WTC11 (cell line): ENCODE measurements at regions not wholly inside any gene's neighbourhood (a gene's known extent, or its start where the extent isn't known, plus 50 kb on each side); places are given as distances from the start of the nearest gene placed in this dataset.

Experiments
- ATAC-seq: fragments of 200-7000 bp; cut with Tn5 transposase; 2 replicates; pipeline ENCODE4 v1.10.0; 2021; ENCODE audit warnings: mild to moderate bottlenecking, moderate library complexity
- CTCF ChIA-PET: fragments of 300-600 bp; sonication (Branson Sonifier 250); formaldehyde crosslinking; loops from one replicate; lab custom pipeline; 2021; ENCODE audit warnings: antibody characterized with exemption; lab: Charles Lee
- POLR2A ChIA-PET: fragments of 350-600 bp; sonication (Branson Sonifier 250); formaldehyde crosslinking; loops from one replicate; lab custom pipeline; 2021; ENCODE audit warnings: antibody characterized with exemption; lab: Charles Lee
- DNase-seq: peaks from one replicate; pipeline ENCODE4 v3.0.0; 2021; ENCODE audit warnings: low spot score
- H3K27ac Mint-ChIP-seq: 2 replicates; pipeline ENCODE4 v1.8.0; 2021; ENCODE audit warnings: mixed read lengths
- H3K27me3 Mint-ChIP-seq: 2 replicates; pipeline ENCODE4 v1.8.0; 2021; ENCODE audit warnings: low read depth, mild to moderate bottlenecking, moderate library complexity, mixed read lengths
- H3K36me3 Mint-ChIP-seq: 2 replicates; pipeline ENCODE4 v1.8.0; 2021; ENCODE audit warnings: mixed read lengths
- H3K4me1 Mint-ChIP-seq: 2 replicates; pipeline ENCODE4 v1.8.0; 2022; ENCODE audit warnings: mixed read lengths
- H3K4me3 Mint-ChIP-seq: 2 replicates; pipeline ENCODE4 v1.8.0; 2021; ENCODE audit warnings: mild to moderate bottlenecking, moderate library complexity, mixed read lengths
- H3K9me3 Mint-ChIP-seq: 2 replicates; pipeline ENCODE4 v1.8.0; 2021; ENCODE audit warnings: mixed read lengths
- ATF3 ChIP-seq: sonication (generic); formaldehyde crosslinking; conservative IDR thresholded peaks from 2 replicates; pipeline ENCODE4 v1.8.1; 2022; ENCODE audit warnings: mild to moderate bottlenecking, missing genetic modification reagents
- ELF4 ChIP-seq: sonication (generic); formaldehyde crosslinking; IDR thresholded peaks from 2 replicates; pipeline ENCODE4 v1.8.1; 2022; ENCODE audit warnings: low read depth, mild to moderate bottlenecking, moderate library complexity, missing genetic modification reagents
- FOXJ3 ChIP-seq: sonication (generic); formaldehyde crosslinking; IDR thresholded peaks from 2 replicates; pipeline ENCODE4 v1.9.0; 2021; ENCODE audit warnings: missing genetic modification reagents, mild to moderate bottlenecking, borderline replicate concordance
- FOXP1 ChIP-seq: sonication (generic); formaldehyde crosslinking; IDR thresholded peaks from 2 replicates; pipeline ENCODE4 v1.8.0; 2022; ENCODE audit warnings: missing genetic modification reagents, mild to moderate bottlenecking, moderate library complexity, borderline replicate concordance
- GTF2I ChIP-seq: fragments of 250-450 bp; sonication (Bioruptor Pico); conservative IDR thresholded peaks from 2 replicates; pipeline ENCODE4 v1.4.0; 2021; ENCODE audit warnings: mild to moderate bottlenecking
- JAZF1 ChIP-seq: fragments of 250-450 bp; sonication (Bioruptor Pico); IDR thresholded peaks from 2 replicates; pipeline ENCODE4 v1.9.0; 2021; ENCODE audit warnings: moderate library complexity, mild to moderate bottlenecking, inconsistent platforms
- NFE2L1 ChIP-seq: sonication (generic); formaldehyde crosslinking; IDR thresholded peaks from 2 replicates; pipeline ENCODE4 v1.8.1; 2023; ENCODE audit warnings: missing genetic modification reagents
- NFYB ChIP-seq: sonication (generic); formaldehyde crosslinking; conservative IDR thresholded peaks from 2 replicates; pipeline ENCODE4 v1.8.0; 2022; ENCODE audit warnings: low read depth, missing genetic modification reagents
- NR1H2 ChIP-seq: sonication (generic); formaldehyde crosslinking; IDR thresholded peaks from 2 replicates; pipeline ENCODE4 v1.9.0; 2021; ENCODE audit warnings: mild to moderate bottlenecking, moderate library complexity, missing genetic modification reagents
- RORB ChIP-seq: fragments of 250-450 bp; sonication (Bioruptor Pico); IDR thresholded peaks from 2 replicates; pipeline ENCODE4 v1.9.0; 2021; ENCODE audit warnings: mild to moderate bottlenecking
- SMAD3 ChIP-seq: sonication (generic); formaldehyde crosslinking; IDR thresholded peaks from 2 replicates; pipeline ENCODE4 v1.8.0; 2022; ENCODE audit warnings: missing genetic modification reagents, mild to moderate bottlenecking, borderline replicate concordance
- SMAD4 ChIP-seq: sonication (generic); formaldehyde crosslinking; IDR thresholded peaks from 2 replicates; pipeline ENCODE4 v1.8.0; 2022; ENCODE audit warnings: mild to moderate bottlenecking, missing genetic modification reagents
- TCF7 ChIP-seq: sonication (generic); formaldehyde crosslinking; IDR thresholded peaks from 2 replicates; pipeline ENCODE4 v1.8.0; 2022; ENCODE audit warnings: mild to moderate bottlenecking, low read depth, missing genetic modification reagents, moderate library complexity
- ZNF232 ChIP-seq: sonication (generic); formaldehyde crosslinking; IDR thresholded peaks from 2 replicates; pipeline ENCODE4 v1.8.0; 2022; ENCODE audit warnings: mild to moderate bottlenecking, missing genetic modification reagents
- ZNF317 ChIP-seq: sonication (generic); formaldehyde crosslinking; IDR thresholded peaks from 2 replicates; pipeline ENCODE4 v1.8.1; 2023; ENCODE audit warnings: low read depth, mild to moderate bottlenecking, moderate library complexity, missing genetic modification reagents, borderline replicate concordance
- ZNF396 ChIP-seq: fragments of 250-450 bp; sonication (Bioruptor Pico); IDR thresholded peaks from 2 replicates; pipeline ENCODE4 v1.8.0; 2021; ENCODE audit warnings: mild to moderate bottlenecking, moderate library complexity, borderline replicate concordance
- ZNF671 ChIP-seq: fragments of 250-450 bp; sonication (Bioruptor Pico); IDR thresholded peaks from 2 replicates; pipeline ENCODE4 v1.8.0; 2021; ENCODE audit warnings: mild to moderate bottlenecking
- ZSCAN18 ChIP-seq: fragments of 250-450 bp; sonication (Bioruptor Pico); IDR thresholded peaks from 2 replicates; pipeline ENCODE4 v2.1.2; 2022; ENCODE audit warnings: mild to moderate bottlenecking, moderate library complexity
- TF ChIP-seq, protein P1 (sequence below): sonication (generic); formaldehyde crosslinking; IDR thresholded peaks from 2 replicates; pipeline ENCODE4 v1.8.1; 2022; ENCODE audit warnings: low read depth, missing genetic modification reagents, borderline replicate concordance
- TF ChIP-seq, protein P2 (sequence below): sonication (generic); formaldehyde crosslinking; IDR thresholded peaks from 2 replicates; pipeline ENCODE4 v1.8.1; 2022; ENCODE audit warnings: mild to moderate bottlenecking, missing genetic modification reagents, moderate library complexity, borderline replicate concordance
- TF ChIP-seq, protein P3 (sequence below): sonication (generic); formaldehyde crosslinking; IDR thresholded peaks from 2 replicates; pipeline ENCODE4 v1.8.1; 2023; ENCODE audit warnings: mild to moderate bottlenecking, missing genetic modification reagents, borderline replicate concordance

DNA sequence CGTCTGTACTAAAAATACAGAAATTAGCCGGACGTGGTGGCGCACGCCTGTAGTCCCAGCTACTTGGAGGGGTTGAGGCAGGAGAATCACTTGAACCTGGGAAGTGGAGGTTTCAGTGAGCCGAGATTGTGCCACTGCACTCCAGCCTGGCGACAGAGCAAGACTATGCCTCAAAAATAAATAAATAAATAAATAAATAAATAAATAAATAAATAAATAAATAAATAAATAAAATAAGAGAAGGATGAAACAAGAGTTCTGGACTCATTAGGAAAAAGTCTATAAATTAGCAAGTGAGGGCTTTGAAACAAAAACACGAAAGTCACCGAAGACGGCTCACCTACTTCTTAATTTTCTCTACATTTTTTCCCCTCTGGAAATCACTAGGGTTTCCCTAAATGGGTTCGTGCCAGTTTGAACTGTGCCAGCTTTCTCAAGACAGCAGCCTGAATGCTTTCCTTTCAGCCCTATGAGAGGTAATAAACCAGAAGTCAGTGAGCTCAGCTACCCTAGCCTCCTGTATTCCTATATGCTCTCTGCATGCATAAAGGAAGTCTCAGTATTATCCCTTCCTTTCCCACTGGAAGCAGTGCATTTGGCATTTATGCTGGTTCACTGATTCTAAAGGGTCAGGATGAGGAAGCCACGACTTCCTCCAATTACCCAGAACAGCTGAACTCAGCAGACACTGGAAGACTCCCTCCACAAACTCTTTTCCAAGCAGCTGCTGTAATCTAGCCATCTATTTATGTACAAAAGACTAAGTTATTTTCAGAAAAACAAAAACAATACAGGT lies 266.9 kb downstream of the ZBBX start:
- DNase-seq (no peak), ATAC-seq (no peak)
- ChIA-PET CTCF (no interaction called here), POLR2A (no interaction called here)
- TF ChIP-seq, protein P1, sequence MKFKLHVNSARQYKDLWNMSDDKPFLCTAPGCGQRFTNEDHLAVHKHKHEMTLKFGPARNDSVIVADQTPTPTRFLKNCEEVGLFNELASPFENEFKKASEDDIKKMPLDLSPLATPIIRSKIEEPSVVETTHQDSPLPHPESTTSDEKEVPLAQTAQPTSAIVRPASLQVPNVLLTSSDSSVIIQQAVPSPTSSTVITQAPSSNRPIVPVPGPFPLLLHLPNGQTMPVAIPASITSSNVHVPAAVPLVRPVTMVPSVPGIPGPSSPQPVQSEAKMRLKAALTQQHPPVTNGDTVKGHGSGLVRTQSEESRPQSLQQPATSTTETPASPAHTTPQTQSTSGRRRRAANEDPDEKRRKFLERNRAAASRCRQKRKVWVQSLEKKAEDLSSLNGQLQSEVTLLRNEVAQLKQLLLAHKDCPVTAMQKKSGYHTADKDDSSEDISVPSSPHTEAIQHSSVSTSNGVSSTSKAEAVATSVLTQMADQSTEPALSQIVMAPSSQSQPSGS (CRISPR knock-in tag) = no peak
- no peak for TF ChIP-seq TCF7 (CRISPR knock-in tag)
- TF ChIP-seq NFYB (CRISPR knock-in tag) = no peak
- no peak for TF ChIP-seq RORB (CRISPR knock-in tag)
- no peak for TF ChIP-seq ZNF671
- no peak for TF ChIP-seq FOXP1 (CRISPR knock-in tag)
- no peaks in the 10 kb centered on the region for H3K9me3 Mint-ChIP-seq
- no peak overlapping the region for H3K27ac Mint-ChIP-seq
- H3K36me3 Mint-ChIP-seq = no peaks in the 10 kb centered on the region
- H3K4me1 Mint-ChIP-seq = peaks cover 25% of the 10 kb centered on the region
- H3K4me3 Mint-ChIP-seq = no peak overlapping the region
- H3K27me3 Mint-ChIP-seq = no peaks in the 10 kb centered on the region

- H3K36me3 Mint-ChIP-seq = no peaks in the 10 kb centered on the region
- ChIA-PET CTCF (interaction anchor here (1.7 kb wide), 1 partner anchor 9 kb away, joined by 7 read pairs; no protein-coding TSS in a partner anchor), POLR2A (no interaction called here)
- no peak overlapping the region for H3K4me3 Mint-ChIP-seq
- H3K4me1 Mint-ChIP-seq = peaks cover 25% of the 10 kb centered on the region
- no peaks in the 10 kb centered on the region for H3K27me3 Mint-ChIP-seq
- peak; percentile 60 for ATAC-seq
- H3K27ac Mint-ChIP-seq = no peak overlapping the region
- TF ChIP-seq SMAD3 (CRISPR knock-in tag) = no peak
- no peak for TF ChIP-seq ZNF232 (CRISPR knock-in tag)
- no peak for TF ChIP-seq NFYB (CRISPR knock-in tag)
- TF ChIP-seq TCF7 (CRISPR knock-in tag) = no peak
- no peak for TF ChIP-seq FOXJ3 (CRISPR knock-in tag)
- no peak for TF ChIP-seq SMAD4
- TF ChIP-seq, protein P1 (CRISPR knock-in tag) = no peak
- no peaks in the 10 kb centered on the region for H3K9me3 Mint-ChIP-seq
- DNase-seq = no peak
These were observed 269.2 kb downstream of the ZBBX start for GRCh38 chr3:167110901-167111300.

DNA sequence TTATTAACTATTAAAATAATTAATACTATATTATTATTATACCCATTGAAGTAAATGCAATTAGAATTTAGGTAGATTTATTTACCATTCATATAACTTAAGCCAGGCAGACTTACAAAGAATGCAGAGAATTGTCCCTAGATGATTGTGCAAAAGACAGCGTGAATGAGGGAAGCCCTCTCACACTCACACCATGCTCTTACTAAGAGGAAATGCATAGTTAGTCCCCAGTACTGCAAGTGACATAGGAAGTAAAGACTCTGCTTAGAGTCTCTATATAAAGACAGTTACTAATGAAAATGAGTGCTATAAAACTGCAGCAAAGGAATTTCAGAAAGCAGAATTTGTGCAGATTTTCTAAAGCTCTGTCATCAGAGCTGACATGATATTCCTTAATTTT lies 270.4 kb downstream of the ZBBX start:
- H3K27me3 Mint-ChIP-seq = no peaks in the 10 kb centered on the region
- H3K4me1 Mint-ChIP-seq = peaks cover 25% of the 10 kb centered on the region
- no peak overlapping the region for H3K27ac Mint-ChIP-seq
- no peaks in the 10 kb centered on the region for H3K36me3 Mint-ChIP-seq
- no peaks in the 10 kb centered on the region for H3K9me3 Mint-ChIP-seq
- no peak overlapping the region for H3K4me3 Mint-ChIP-seq
- peak; percentile 73 for ATAC-seq
- POLR2A ChIA-PET = no interaction called here
- DNase-seq = no peak
- CTCF ChIA-PET = interaction anchor here (0.6 to 1.7 kb wide), 3 partner anchors 8 to 270 kb away, joined by 3 to 7 read pairs (median 3); partner anchors contain the start of gene ZBBX
- TF ChIP-seq, protein P2, sequence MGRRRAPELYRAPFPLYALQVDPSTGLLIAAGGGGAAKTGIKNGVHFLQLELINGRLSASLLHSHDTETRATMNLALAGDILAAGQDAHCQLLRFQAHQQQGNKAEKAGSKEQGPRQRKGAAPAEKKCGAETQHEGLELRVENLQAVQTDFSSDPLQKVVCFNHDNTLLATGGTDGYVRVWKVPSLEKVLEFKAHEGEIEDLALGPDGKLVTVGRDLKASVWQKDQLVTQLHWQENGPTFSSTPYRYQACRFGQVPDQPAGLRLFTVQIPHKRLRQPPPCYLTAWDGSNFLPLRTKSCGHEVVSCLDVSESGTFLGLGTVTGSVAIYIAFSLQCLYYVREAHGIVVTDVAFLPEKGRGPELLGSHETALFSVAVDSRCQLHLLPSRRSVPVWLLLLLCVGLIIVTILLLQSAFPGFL (CRISPR knock-in tag) = no peak
- TF ChIP-seq NR1H2 = no peak
- TF ChIP-seq FOXJ3 (CRISPR knock-in tag) = no peak
- TF ChIP-seq ELF4 (CRISPR knock-in tag) = no peak
- no peak for TF ChIP-seq NFE2L1 (CRISPR knock-in tag)
- no peak for TF ChIP-seq JAZF1
- TF ChIP-seq ATF3 (CRISPR knock-in tag) = no peak
- no peak for TF ChIP-seq ZSCAN18
- TF ChIP-seq NFYB (CRISPR knock-in tag) = no peak
- no peak for TF ChIP-seq ZNF396 (CRISPR knock-in tag)
- TF ChIP-seq GTF2I = no peak
- TF ChIP-seq ZNF317 (CRISPR knock-in tag) = no peak
- TF ChIP-seq, protein P3, sequence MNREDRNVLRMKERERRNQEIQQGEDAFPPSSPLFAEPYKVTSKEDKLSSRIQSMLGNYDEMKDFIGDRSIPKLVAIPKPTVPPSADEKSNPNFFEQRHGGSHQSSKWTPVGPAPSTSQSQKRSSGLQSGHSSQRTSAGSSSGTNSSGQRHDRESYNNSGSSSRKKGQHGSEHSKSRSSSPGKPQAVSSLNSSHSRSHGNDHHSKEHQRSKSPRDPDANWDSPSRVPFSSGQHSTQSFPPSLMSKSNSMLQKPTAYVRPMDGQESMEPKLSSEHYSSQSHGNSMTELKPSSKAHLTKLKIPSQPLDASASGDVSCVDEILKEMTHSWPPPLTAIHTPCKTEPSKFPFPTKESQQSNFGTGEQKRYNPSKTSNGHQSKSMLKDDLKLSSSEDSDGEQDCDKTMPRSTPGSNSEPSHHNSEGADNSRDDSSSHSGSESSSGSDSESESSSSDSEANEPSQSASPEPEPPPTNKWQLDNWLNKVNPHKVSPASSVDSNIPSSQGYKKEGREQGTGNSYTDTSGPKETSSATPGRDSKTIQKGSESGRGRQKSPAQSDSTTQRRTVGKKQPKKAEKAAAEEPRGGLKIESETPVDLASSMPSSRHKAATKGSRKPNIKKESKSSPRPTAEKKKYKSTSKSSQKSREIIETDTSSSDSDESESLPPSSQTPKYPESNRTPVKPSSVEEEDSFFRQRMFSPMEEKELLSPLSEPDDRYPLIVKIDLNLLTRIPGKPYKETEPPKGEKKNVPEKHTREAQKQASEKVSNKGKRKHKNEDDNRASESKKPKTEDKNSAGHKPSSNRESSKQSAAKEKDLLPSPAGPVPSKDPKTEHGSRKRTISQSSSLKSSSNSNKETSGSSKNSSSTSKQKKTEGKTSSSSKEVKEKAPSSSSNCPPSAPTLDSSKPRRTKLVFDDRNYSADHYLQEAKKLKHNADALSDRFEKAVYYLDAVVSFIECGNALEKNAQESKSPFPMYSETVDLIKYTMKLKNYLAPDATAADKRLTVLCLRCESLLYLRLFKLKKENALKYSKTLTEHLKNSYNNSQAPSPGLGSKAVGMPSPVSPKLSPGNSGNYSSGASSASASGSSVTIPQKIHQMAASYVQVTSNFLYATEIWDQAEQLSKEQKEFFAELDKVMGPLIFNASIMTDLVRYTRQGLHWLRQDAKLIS (CRISPR knock-in tag) = no peak
- TF ChIP-seq FOXP1 (CRISPR knock-in tag) = no peak
